Globus pallidus (tissue), 1 donor: ENCODE measurements at regions not wholly inside any gene's neighbourhood (a gene's known extent, or its start where the extent isn't known, plus 50 kb on each side); places are given as distances from the start of the nearest gene placed in this dataset.
"Not testable (repeated sequence)": the region's sequence is repeated elsewhere in the genome, so short reads cannot be mapped to it uniquely, and the experiment has no call there.

Source experiments
- DNase-seq: peaks from one replicate; pipeline ENCODE4 v3.0.0-alpha.2; 2015; ENCODE audit warnings: low spot score

GRCh38 chr4:58368221-58368620, 1258.0 kb upstream of the IGFBP7 start:
- DNase-seq = peak; percentile 3

- DNase-seq = no peak
Measured at GRCh38 chr4:58360354-58361133, 1250.4 kb upstream of the IGFBP7 start.

DNA sequence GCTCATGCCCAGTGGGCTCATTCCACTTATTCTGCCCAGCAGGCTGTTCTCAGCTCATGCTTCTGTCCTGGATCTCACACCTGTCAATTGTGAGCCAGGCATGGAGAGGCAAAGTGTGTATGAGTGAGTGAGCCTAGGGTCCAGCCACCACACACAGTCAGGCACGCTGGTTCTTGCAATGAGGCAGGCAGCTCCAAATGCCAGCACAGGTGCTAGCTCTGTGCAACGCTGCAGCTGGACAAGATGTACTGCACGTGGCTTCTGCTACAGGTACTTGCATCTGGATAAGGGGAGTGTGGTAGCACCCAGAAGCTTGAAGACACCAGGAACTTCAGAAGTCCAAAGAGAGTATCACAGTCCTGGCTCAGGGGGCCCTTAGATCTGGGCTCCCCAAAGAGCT, 1249.4 kb upstream of the IGFBP7 start:
- no peak for DNase-seq

DNA sequence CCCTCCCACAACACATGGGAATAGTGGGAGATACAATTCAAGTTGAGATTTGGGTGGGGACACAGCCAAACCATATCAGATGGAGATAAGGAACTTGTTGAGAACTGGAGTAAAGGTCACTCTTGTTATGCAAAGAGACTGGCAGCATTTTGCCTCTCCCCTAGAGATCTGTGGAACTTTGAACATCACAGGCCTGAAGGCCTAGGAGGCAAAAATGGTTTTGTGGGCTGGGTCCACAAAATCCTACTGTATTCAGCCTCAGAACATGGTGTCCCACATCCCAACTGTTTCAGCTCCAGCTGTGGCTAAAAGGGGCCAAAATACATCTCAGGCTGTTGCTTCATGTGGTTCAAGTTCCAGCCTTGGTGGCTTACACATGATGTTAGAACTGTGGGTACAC, 1247.8 kb upstream of the IGFBP7 start:
- DNase-seq = no peak

GRCh38 chr4:58325070-58325469, 1214.9 kb upstream of the IGFBP7 start:
- no peak for DNase-seq

GRCh38 chr4:58313444-58313843, 1203.3 kb upstream of the IGFBP7 start:
- DNase-seq = no peak

DNA sequence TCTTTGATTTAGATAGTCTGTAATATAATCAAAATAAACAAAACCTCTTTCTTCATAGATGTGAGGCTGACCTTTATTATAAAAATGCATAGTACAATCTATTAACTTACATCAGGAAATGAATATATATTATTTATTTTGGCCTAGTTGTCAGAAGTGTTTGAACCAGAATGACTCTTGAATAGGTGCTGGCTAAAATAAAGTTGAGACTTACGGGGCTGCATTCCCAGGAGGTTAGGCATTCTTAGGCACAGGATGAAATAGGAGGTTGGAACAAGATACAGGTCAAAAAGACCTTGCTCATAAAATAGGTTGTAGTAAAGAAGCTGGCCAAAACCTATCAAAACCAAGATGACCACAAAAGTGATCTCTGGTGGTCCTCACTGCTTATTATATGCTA, 1193.3 kb upstream of the IGFBP7 start:
- DNase-seq = no peak

DNA sequence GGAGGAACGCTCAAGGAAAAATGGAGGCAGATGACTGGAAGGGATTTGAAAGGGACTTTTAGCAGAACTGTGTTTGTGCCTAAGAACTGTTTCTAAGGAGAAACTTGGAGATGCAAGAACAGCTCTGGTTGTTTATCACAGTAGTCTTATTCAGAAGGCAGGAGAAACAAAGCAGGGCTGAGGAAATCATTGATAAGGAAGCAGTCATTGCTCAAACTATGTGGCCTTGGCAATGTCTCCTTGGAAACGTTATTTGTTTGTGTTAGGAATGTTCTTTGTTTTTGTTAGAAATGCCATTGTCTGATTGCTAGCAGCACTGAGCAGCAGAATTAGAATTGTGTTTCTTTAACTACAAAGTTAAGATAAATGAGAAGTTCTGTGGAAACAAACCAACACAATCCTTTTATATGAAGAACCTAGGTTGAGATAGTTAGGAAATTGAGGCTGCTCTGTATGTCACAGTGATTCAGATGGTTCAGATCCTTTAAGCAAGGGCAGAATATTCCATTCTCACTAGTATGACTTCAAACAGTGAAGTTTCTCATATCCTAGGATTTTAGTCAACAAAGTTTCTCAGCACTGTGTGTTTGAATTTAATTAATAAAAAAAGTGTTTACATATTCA, 1191.3 kb upstream of the IGFBP7 start:
- DNase-seq = no peak

DNA sequence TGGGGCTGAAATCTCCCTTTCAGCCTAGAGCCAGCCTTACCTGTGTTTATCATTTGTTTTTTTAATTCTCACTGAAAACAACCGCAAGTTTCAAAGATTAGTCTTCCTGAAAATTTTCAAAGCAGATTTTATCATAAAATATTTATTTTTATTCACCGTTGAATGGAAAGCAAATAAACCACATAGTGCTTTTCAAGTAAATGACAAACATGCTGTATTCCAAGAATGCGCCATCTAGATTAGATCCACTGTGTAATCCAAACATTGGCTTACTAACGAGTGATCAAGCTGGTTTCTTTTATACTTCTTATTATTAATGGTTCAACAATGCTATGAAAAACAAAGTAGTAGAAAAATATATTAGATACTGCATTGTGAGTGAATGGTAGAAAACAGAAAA, 1176.2 kb upstream of the IGFBP7 start:
- DNase-seq = no peak

GRCh38 chr4:58280928-58281327, 1170.7 kb upstream of the IGFBP7 start:
- not testable (repeated sequence) for DNase-seq

- DNase-seq = no peak
Measured at GRCh38 chr4:58275856-58276255, 1165.7 kb upstream of the IGFBP7 start.

- no peak for DNase-seq
Measured at GRCh38 chr4:58274553-58274952, 1164.4 kb upstream of the IGFBP7 start.

GRCh38 chr4:58272311-58272710, 1162.1 kb upstream of the IGFBP7 start:
- DNase-seq = no peak

- no peak for DNase-seq
Measured at GRCh38 chr4:58265734-58266133, 1155.5 kb upstream of the IGFBP7 start.

GRCh38 chr4:58261526-58261925, 1151.3 kb upstream of the IGFBP7 start:
- no peak for DNase-seq

DNA sequence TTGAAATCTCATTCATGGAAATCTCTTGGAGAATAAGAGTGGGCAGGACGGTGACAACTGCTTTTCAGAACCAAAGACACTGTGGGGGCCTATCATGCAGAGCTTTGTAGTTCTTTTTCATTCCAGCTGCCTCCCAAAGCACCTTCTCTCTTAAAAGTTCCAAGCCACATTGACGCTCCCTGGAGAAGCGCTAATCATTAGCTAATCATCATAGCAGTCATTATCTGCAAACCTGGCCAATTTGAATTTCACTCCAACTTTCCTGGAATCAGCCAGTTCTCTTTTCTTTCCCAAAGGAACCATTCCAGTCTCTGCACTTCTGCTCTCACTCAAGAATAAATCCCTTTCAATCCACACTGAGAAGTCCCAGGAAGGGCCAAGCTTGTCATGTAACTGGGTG, 1144.1 kb upstream of the IGFBP7 start:
- no peak for DNase-seq

DNA sequence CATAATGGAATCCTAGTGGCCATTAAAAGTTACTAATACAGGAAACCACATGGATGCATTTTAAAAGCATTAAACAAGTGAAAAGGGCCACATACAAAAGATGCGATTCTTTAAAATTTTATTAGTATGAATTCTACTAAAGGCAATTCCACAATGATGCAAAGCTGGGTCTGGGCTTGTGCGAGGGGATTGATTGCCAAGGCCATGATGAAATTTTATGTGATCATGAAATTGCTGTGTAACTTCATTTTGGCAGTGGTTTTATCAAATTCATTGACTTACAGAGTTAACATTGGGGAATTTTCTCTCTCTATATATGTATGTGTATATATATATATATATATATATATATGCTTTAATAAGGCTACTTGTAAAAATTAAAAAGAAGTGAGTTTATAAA, 1142.5 kb upstream of the IGFBP7 start:
- DNase-seq = no peak

GRCh38 chr4:58247792-58248191, 1137.6 kb upstream of the IGFBP7 start:
- no peak for DNase-seq

DNA sequence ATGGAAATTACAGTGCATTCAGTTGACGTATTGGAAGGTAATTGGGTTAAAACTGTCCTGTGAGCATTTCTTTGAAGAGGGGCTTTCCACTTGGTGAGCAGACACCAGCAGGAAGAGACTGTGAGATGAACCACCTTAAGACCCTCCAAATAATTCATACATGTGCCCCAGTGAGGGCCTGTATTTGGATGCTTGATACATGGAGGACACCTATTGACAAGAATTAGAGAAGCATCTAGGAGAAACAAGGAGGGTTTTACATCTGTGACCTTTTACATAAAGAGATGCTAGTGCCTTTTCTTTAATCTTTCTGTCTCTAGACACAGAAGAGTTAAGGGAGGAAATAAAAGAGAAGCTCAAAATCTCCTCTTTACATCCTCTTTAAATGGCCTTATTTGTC, 1115.3 kb upstream of the IGFBP7 start:
- no peak for DNase-seq

DNA sequence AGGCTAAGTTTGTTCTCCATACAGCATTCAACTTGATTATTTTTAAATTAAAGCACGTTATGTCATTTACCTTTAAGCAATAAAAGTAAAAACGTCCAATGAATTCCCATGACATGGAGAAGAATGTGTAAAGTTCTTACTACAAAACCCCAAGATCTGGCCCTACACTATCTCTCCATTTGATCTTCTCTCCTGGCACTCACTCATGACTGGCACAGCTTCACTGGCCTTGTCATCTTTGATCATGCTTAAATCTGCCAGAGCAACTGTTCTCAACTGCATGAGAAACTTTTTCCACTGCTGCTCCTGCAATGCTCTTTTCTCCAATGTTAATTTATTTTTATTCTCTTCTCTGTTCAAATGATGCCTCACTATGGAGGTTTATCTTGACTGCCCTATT, 1109.0 kb upstream of the IGFBP7 start:
- no peak for DNase-seq

DNA sequence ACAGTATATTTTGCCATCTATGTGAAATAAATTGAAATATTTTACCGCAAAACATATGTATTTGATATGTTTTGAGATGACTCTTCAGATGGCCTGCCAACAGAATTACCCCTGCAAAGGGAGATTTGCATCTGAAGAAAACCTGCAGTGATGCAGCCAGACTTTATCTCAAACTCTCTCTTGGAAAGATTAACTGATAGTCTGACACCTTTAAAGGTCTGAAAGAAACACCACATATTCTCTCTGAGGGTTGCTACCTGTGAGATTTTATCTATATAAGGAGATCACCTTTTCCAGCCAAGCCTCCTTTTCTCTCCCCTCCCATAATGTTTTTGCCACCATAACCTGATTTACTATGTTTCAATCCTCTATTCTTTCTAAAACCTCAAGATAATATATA, 1106.3 kb upstream of the IGFBP7 start:
- no peak for DNase-seq

- no peak for DNase-seq
Measured at GRCh38 chr4:58214376-58214775, 1104.2 kb upstream of the IGFBP7 start.

DNA sequence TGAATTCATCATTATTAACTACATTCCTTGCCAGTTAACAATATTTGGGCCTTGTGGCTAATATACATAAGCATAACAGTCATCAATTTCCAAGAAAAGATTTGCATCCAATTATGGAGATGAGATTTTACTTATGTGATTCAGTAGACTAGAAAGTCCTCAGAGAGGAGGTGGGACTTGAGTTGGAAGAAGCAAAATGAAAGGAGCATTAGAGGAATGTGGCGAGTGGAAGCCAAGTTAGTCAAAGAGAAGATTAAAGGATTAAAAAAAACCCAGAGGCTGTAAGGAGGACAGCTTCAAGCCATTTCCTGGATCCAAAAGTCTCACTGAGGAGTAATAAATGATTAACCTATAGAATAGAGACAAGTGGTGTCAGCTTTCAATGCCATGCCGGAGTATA, 1099.4 kb upstream of the IGFBP7 start:
- no peak for DNase-seq

DNA sequence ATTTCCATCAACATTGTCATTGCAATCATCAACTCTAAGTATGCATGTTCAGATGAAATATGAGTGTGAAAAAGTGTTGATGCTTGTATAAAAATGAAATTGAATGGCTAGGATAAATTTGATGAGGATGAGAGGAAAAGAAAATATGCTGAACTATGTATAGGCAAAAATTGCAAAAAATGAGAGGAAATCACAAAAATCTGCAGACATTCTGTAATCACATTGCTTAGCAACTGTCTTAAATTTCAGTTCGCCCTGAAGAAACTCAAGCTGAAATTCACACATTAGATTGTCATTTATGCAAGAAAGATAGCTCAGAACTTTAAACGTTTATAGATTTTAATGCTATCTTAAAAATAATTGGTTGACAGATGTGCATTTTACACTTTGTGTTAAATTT, 1098.8 kb upstream of the IGFBP7 start:
- no peak for DNase-seq
